Upper lobe of left lung (tissue), 6 donors: ENCODE measurements at regions not wholly inside any gene's neighbourhood (a gene's known extent, or its start where the extent isn't known, plus 50 kb on each side); places are given as distances from the start of the nearest gene placed in this dataset.

ENCODE experiments used
- ATAC-seq, 2 donors: fragments of 200-7000 bp; cut with Tn5 transposase; one replicate each; pipeline ENCODE4 v1.9.1; 2022; ENCODE audit warnings: mild to moderate bottlenecking in 2 of 2, moderate library complexity in 2 of 2; ENCODE audit not compliant: low FRiP score in 2 of 2
- DNase-seq, 2 donors: peaks; one replicate each; pipeline ENCODE4 v3.0.0-alpha.2; 2019 to 2020
- H3K27ac ChIP-seq, 4 donors: fragments of 200-600 bp; sonication (generic); one replicate each; pipeline ENCODE4 v1.5.1; 2016 to 2019
- H3K27me3 ChIP-seq, 4 donors: fragments of 200-600 bp; sonication (generic); one replicate each; pipeline ENCODE4 v1.5.1; 2017 to 2019
- H3K36me3 ChIP-seq, 4 donors: fragments of 200-600 bp; sonication (generic); one replicate each; pipeline ENCODE4 v1.5.1; 2016 to 2019
- H3K4me1 ChIP-seq, 4 donors: fragments of 200-600 bp; sonication (generic); one replicate each; pipeline ENCODE4 v1.5.1; 2018 to 2019
- H3K4me3 ChIP-seq, 4 donors: fragments of 200-600 bp; sonication (generic); one replicate each; pipeline ENCODE4 v1.5.1; 2017 to 2019; ENCODE audit warnings: mild to moderate bottlenecking in 2 of 4, moderate library complexity in 1 of 4
- H3K9me3 ChIP-seq, 4 donors: fragments of 200-600 bp; sonication (generic); one replicate each; pipeline ENCODE4 v1.5.1; 2018 to 2019
- CTCF ChIP-seq, 6 experiments: fragments of 450-650 bp in 4 of 6; fragments of 200-600 bp in 2 of 6; sonication (generic) in 2 of 6; IDR thresholded peaks; one replicate each; pipeline ENCODE4 v1.5.1; 2016 to 2019; ENCODE audit warnings: antibody characterized with exemption in 6 of 6
- EP300 ChIP-seq, 4 donors: sonication (generic); formaldehyde crosslinking; IDR thresholded peaks; one replicate each; pipeline ENCODE4 v1.5.1; 2017; ENCODE audit warnings: antibody characterized with exemption in 4 of 4, control low read depth in 2 of 4
- POLR2A ChIP-seq, 4 donors: fragments of 450-650 bp; IDR thresholded peaks; one replicate each; pipeline ENCODE4 v1.5.1; 2016 to 2017; ENCODE audit warnings: antibody characterized with exemption in 4 of 4, mild to moderate bottlenecking in 2 of 4
- POLR2AphosphoS5 ChIP-seq, 2 donors: sonication (generic); formaldehyde crosslinking; IDR thresholded peaks; one replicate each; pipeline ENCODE4 v1.5.1; 2017; ENCODE audit warnings: antibody characterized with exemption in 2 of 2
- WGBS, 2 donors: methylation state at CpG; one replicate each; pipeline ENCODE4 v1.1.5; 2017 to 2018; 5-methylcytosine and 5-hydroxymethylcytosine counted together
- donor health status: DM: no; HTN: no; CAD: no; lungs with moderate emphysema.
- donor health status: DM: no; HTN: yes; CAD: no; lungs with severe emphysema.

DNA sequence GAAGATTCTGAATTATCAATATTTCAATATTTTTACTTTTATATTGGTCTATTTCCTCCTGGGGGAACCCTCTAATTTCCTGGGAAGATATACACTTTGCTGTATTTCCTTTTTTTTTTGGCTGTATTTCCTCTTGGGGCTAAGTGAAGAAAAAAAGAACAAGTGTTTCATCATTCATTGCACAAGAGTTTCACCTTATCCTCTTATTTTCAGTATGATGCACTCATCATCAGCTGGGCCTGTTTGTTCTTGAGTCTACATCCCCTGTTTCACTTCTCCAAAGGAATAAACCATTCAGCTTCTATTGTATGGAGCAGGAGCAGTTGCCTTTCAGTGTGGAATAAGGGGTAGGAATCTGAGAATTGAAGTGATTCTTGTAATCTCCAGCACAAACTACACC lies 210.8 kb downstream of the FAM170A start:
- TF ChIP-seq POLR2A (IDR thresholded peaks at IDR 0.05) (no peak), CTCF (IDR thresholded peaks at IDR 0.05) (no peak), POLR2AphosphoS5 (IDR thresholded peaks at IDR 0.05) (no peak), EP300 (IDR thresholded peaks at IDR 0.05) (no peak)
- Histone ChIP-seq H3K27me3 (no peaks in the 10 kb centered on the region), H3K36me3 (no peaks in the 10 kb centered on the region)

DNA sequence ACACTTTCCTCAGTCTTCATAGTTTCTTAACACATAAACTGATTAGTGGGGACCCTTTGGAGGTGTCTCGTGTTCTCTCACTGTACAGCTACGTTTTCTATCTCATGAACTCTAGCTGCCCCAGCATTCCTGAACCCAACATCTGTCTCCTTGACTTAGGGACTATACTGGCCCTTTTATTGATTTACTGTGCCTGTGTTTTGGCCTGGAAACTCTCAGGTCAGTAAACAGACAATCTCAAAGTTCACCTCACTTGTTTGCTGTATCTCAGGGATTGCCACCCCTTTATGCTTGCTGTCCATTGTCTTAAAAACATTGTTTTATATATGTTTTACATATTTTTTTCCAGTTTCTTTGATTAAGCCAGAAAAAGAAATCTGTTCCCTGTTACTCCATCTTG lies 222.8 kb downstream of the FAM170A start:
- no peak for ATAC-seq

More for the DNA sequence above, 210.8 kb downstream of the FAM170A start:
- Histone ChIP-seq H3K27ac (no peak overlapping the region), H3K4me3 (no peak overlapping the region), H3K9me3 (no peaks in the 10 kb centered on the region), H3K4me1 (no peaks in the 10 kb centered on the region)
- ATAC-seq (no peak), DNase-seq (no peak)

DNA sequence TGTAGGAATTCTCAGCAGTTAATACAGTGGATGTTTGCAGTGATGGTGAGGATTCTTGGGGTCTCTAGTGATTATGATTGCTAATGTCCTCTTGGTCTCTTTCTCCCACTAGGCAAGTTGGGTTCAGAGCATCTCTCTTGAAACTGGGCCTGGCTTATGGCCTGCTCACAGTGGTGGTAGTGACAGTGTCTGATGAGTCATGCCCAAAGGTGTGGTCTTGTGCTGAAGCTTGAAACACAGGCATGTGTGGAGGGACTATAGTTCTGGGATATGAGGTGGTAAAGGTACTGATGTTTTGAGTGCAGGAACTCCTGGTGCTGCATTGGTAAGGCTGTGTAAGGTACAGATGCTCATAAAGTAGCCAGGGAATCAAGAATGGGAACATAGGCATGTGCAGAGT lies 231.1 kb downstream of the FAM170A start:
- H3K36me3 ChIP-seq = no peaks in the 10 kb centered on the region
- H3K9me3 ChIP-seq = no peaks in the 10 kb centered on the region
- no peaks in the 10 kb centered on the region for H3K4me1 ChIP-seq
- no peak overlapping the region for H3K27ac ChIP-seq
- TF ChIP-seq POLR2A (IDR thresholded peaks at IDR 0.05) = no peak
- no peak for TF ChIP-seq CTCF (IDR thresholded peaks at IDR 0.05)
- TF ChIP-seq POLR2AphosphoS5 (IDR thresholded peaks at IDR 0.05) = no peak
- no peak for TF ChIP-seq EP300 (IDR thresholded peaks at IDR 0.05)
- DNase-seq (no peak), ATAC-seq (no peak)
- no peaks in the 10 kb centered on the region for H3K27me3 ChIP-seq
- no peak overlapping the region for H3K4me3 ChIP-seq

More for the DNA sequence above, 222.8 kb downstream of the FAM170A start:
- Histone ChIP-seq H3K27ac (no peak overlapping the region), H3K36me3 (no peaks in the 10 kb centered on the region), H3K9me3 (no peaks in the 10 kb centered on the region), H3K27me3 (no peaks in the 10 kb centered on the region), H3K4me1 (no peaks in the 10 kb centered on the region), H3K4me3 (no peak overlapping the region)
- no peak for TF ChIP-seq CTCF (IDR thresholded peaks at IDR 0.05)
- TF ChIP-seq POLR2AphosphoS5 (IDR thresholded peaks at IDR 0.05) = no peak
- no peak for TF ChIP-seq EP300 (IDR thresholded peaks at IDR 0.05)
- no peak for TF ChIP-seq POLR2A (IDR thresholded peaks at IDR 0.05)
- DNase-seq = no peak
- 40 to 46% methylated on average over 2 of the region's 2 CpGs for WGBS, 2 donors

GRCh38 chr5:119862619-119863018 lies 233.3 kb downstream of the FAM170A start:
- no peaks in the 10 kb centered on the region for H3K36me3 ChIP-seq
- ATAC-seq (no peak), DNase-seq (no peak)
- H3K9me3 ChIP-seq = no peaks in the 10 kb centered on the region
- 85 to 89% methylated on average over 4 of the region's 4 CpGs for WGBS, 2 donors
- TF ChIP-seq POLR2AphosphoS5 (IDR thresholded peaks at IDR 0.05) = no peak
- no peak for TF ChIP-seq CTCF (IDR thresholded peaks at IDR 0.05)
- no peak for TF ChIP-seq EP300 (IDR thresholded peaks at IDR 0.05)
- TF ChIP-seq POLR2A (IDR thresholded peaks at IDR 0.05) = no peak
- no peaks in the 10 kb centered on the region for H3K27me3 ChIP-seq
- H3K27ac ChIP-seq = no peak overlapping the region
- no peaks in the 10 kb centered on the region for H3K4me1 ChIP-seq
- no peak overlapping the region for H3K4me3 ChIP-seq

DNA sequence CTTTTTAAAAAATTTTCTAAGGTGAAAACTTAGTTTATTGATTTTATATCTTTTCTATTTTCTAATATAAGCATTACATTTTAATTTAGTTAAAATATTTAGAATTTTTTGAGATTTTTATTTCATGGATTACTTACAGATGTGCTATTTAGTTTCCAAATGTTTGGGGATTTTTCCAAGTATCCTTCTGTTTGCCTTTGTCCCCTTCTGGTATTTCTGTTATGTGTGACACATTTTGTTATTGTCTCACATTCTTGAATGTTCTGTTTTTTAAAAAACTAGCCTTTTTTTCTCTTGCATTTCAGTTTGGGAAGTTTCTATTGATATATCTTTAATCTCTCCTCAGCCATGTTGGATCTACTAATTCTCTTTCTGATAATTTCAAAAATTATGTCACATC lies 234.9 kb downstream of the FAM170A start:
- H3K27me3 ChIP-seq = no peaks in the 10 kb centered on the region
- no peaks in the 10 kb centered on the region for H3K9me3 ChIP-seq
- ATAC-seq = no peak
- H3K36me3 ChIP-seq = no peaks in the 10 kb centered on the region
- no peak overlapping the region for H3K4me3 ChIP-seq
- H3K4me1 ChIP-seq = no peaks in the 10 kb centered on the region
- H3K27ac ChIP-seq = no peak overlapping the region
- TF ChIP-seq POLR2A (IDR thresholded peaks at IDR 0.05) (no peak), CTCF (IDR thresholded peaks at IDR 0.05) (no peak), EP300 (IDR thresholded peaks at IDR 0.05) (no peak), POLR2AphosphoS5 (IDR thresholded peaks at IDR 0.05) (no peak)
- no peak for DNase-seq
